MM.1S (cell line): ENCODE measurements at regions not wholly inside any gene's neighbourhood (a gene's known extent, or its start where the extent isn't known, plus 50 kb on each side); places are given as distances from the start of the nearest gene placed in this dataset.

Experiments
- DNase-seq: peaks from one replicate; pipeline ENCODE4 v3.0.0-alpha.2; 2015
- H2AFZ ChIP-seq: fragments of 300-600 bp; sonication (generic); 2 replicates; pipeline ENCODE4 v1.6.0; 2016; ENCODE audit warnings: antibody characterized with exemption, low read length
- H3F3A ChIP-seq: fragments of 300-600 bp; sonication (generic); 2 replicates; pipeline ENCODE4 v1.6.1; 2016; ENCODE audit warnings: mild to moderate bottlenecking, antibody characterized with exemption, low read length, moderate library complexity, mixed read lengths; ENCODE audit not compliant: insufficient read depth
- H3K27ac ChIP-seq: fragments of 300-600 bp; sonication (generic); 2 replicates; pipeline ENCODE4 v1.5.1; 2016; ENCODE audit warnings: mild to moderate bottlenecking, low read length
- H3K27me3 ChIP-seq: fragments of 300-600 bp; sonication (generic); replicated peaks from 2 replicates; pipeline ENCODE4 v1.6.0; 2016; ENCODE audit warnings: low read length; ENCODE audit not compliant: insufficient read depth
- H3K36me3 ChIP-seq: fragments of 300-600 bp; sonication (generic); replicated peaks from 2 replicates; pipeline ENCODE4 v1.6.1; 2016; ENCODE audit warnings: mild to moderate bottlenecking, low read length, mixed read lengths; ENCODE audit not compliant: insufficient read depth
- H3K4me1 ChIP-seq: fragments of 300-600 bp; sonication (generic); 2 replicates; pipeline ENCODE4 v1.6.1; 2016; ENCODE audit warnings: low read length, mixed read lengths
- H3K4me2 ChIP-seq: fragments of 300-600 bp; sonication (generic); 2 replicates; pipeline ENCODE4 v1.6.0; 2016; ENCODE audit warnings: low read depth, low read length
- H3K4me3 ChIP-seq: fragments of 300-600 bp; sonication (generic); 2 replicates; pipeline ENCODE4 v1.5.1; 2016; ENCODE audit warnings: low read length, mixed read lengths
- H3K79me2 ChIP-seq: fragments of 300-600 bp; sonication (generic); 2 replicates; pipeline ENCODE4 v1.6.1; 2016; ENCODE audit warnings: mixed run types, low read length, mixed read lengths
- H3K9ac ChIP-seq: fragments of 300-600 bp; sonication (generic); 2 replicates; pipeline ENCODE4 v1.6.1; 2016; ENCODE audit warnings: low read length, mixed read lengths
- H3K9me2 ChIP-seq: fragments of 300-600 bp; sonication (generic); replicated peaks from 2 replicates; pipeline ENCODE4 v1.6.1; 2016; ENCODE audit warnings: mild to moderate bottlenecking, low read length, mixed read lengths; ENCODE audit not compliant: insufficient read depth
- H3K9me3 ChIP-seq: fragments of 300-600 bp; sonication (generic); replicated peaks from 2 replicates; pipeline ENCODE4 v1.6.1; 2016; ENCODE audit warnings: mild to moderate bottlenecking, low read length, mixed read lengths; ENCODE audit not compliant: insufficient read depth
- H4K20me1 ChIP-seq: fragments of 300-600 bp; sonication (generic); 2 replicates; pipeline ENCODE4 v1.6.1; 2016; ENCODE audit warnings: mild to moderate bottlenecking, low read length, moderate library complexity, mixed read lengths; ENCODE audit not compliant: insufficient read depth
- EZH2 ChIP-seq: fragments of 300-600 bp; sonication (generic); optimal IDR thresholded peaks from 2 replicates; pipeline ENCODE3; 2017; ENCODE audit warnings: low read depth, mild to moderate bottlenecking, antibody characterized with exemption, low read length, mixed read lengths
- EZH2phosphoT487 ChIP-seq: fragments of 300-600 bp; sonication (generic); IDR thresholded peaks from 2 replicates; pipeline ENCODE4 v1.6.1; 2018; ENCODE audit warnings: antibody characterized with exemption, low read length
- TF ChIP-seq, protein P1 (sequence below): fragments of 300-600 bp; sonication (generic); IDR thresholded peaks from 2 replicates; pipeline ENCODE4 v1.5.1; 2016; ENCODE audit warnings: antibody characterized with exemption, low read length, mixed read lengths

DNA sequence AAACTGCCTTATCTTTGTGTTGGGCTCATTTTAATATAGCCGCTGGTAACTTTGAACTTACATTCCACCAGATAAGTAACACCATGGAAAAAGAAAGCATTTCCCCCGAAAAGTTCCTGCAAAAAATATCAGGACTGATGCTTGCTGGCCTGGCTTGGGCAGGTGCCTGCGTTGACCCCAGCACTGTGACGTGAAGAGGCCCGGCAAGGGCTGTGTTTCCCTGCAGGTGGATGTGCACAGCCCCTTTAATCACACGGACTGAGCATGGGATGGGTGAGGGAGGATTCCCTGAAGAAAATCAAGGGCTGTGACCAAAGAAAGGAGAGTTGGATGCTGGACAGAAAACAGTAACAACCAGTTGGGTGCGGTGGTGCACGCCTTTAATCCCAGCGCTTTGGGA lies 138.2 kb downstream of the NSG2 start:
- Histone ChIP-seq H3K4me3 (no peak overlapping the region), H3F3A (no peaks in the 10 kb centered on the region), H3K9ac (no peak overlapping the region), H3K4me2 (no peak overlapping the region), H2AFZ (no peak overlapping the region), H3K9me3 (no peaks in the 10 kb centered on the region), H3K36me3 (no peaks in the 10 kb centered on the region), H3K79me2 (no peaks in the 10 kb centered on the region), H3K27ac (no peak overlapping the region), H3K9me2 (no peaks in the 10 kb centered on the region), H4K20me1 (no peaks in the 10 kb centered on the region), H3K27me3 (no peaks in the 10 kb centered on the region), H3K4me1 (no peaks in the 10 kb centered on the region)
- no peak for DNase-seq
- TF ChIP-seq EZH2phosphoT487 (no peak), EZH2 (no peak)
- TF ChIP-seq, protein P1, sequence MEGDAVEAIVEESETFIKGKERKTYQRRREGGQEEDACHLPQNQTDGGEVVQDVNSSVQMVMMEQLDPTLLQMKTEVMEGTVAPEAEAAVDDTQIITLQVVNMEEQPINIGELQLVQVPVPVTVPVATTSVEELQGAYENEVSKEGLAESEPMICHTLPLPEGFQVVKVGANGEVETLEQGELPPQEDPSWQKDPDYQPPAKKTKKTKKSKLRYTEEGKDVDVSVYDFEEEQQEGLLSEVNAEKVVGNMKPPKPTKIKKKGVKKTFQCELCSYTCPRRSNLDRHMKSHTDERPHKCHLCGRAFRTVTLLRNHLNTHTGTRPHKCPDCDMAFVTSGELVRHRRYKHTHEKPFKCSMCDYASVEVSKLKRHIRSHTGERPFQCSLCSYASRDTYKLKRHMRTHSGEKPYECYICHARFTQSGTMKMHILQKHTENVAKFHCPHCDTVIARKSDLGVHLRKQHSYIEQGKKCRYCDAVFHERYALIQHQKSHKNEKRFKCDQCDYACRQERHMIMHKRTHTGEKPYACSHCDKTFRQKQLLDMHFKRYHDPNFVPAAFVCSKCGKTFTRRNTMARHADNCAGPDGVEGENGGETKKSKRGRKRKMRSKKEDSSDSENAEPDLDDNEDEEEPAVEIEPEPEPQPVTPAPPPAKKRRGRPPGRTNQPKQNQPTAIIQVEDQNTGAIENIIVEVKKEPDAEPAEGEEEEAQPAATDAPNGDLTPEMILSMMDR: no peak

DNA sequence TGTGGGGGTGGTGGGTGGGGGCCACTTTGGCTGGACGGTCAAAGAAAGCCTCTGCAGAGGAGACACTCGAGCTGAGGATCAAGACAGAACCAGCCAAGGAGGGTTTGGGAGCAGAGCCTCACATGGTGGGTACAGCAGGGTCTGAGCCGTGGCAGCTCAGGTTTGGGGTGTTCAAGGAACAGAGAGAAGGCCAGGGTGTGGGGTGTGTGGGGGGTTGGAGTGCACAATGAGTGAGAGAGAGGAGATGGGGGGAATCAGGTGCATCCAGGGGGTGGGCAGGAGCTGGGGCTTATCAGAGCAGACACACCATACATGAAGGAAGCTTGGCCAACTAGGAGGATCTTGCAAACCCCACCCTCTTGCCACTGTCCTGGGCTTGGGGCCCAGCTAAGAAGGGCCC lies 140.0 kb downstream of the NSG2 start:
- TF ChIP-seq EZH2phosphoT487 (no peak), EZH2 (no peak)
- TF ChIP-seq, protein P1: no peak
- no peaks in the 10 kb centered on the region for H3K36me3 ChIP-seq
- no peaks in the 10 kb centered on the region for H4K20me1 ChIP-seq
- no peaks in the 10 kb centered on the region for H3K27me3 ChIP-seq
- H3K9me3 ChIP-seq: no peaks in the 10 kb centered on the region
- no peak overlapping the region for H3K27ac ChIP-seq
- no peaks in the 10 kb centered on the region for H3F3A ChIP-seq
- H2AFZ ChIP-seq: no peak overlapping the region
- H3K4me1 ChIP-seq: no peaks in the 10 kb centered on the region
- no peaks in the 10 kb centered on the region for H3K9me2 ChIP-seq
- no peaks in the 10 kb centered on the region for H3K79me2 ChIP-seq
- H3K4me2 ChIP-seq: no peak overlapping the region
- no peak overlapping the region for H3K4me3 ChIP-seq
- no peak overlapping the region for H3K9ac ChIP-seq
- no peak for DNase-seq

DNA sequence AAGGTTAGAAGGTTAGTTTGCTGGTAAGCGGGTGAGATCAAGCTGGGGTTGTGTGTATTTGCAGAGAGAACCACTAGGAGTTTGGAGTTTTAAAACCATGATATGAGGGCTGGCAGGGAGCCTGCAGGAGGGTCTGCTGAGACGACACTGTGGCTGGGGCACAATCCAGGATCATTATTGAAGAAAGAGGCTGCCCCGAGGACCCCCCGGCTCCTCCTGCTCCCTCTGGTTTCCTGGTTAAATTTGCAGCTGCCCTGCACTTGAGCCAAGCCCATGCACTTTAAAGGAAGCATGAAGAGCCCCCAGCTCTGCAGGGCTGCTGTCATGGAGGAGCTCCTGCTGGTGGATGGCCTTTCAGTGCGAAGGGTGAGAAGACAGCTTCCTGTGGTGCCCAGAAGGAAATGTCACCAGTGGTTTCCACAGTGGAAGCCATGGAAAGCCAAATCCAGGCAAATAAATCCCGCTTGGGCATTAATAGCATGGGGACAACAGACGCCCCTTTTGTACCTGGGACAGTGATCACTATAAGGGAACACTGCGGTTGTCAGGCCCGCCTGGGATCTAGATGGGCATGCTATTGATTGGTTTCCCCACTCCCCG lies 140.7 kb downstream of the NSG2 start:
- no peak overlapping the region for H3K27ac ChIP-seq
- no peaks in the 10 kb centered on the region for H3K27me3 ChIP-seq
- H3K9me2 ChIP-seq: no peaks in the 10 kb centered on the region
- TF ChIP-seq EZH2 (no peak), EZH2phosphoT487 (no peak)
- TF ChIP-seq, protein P1: no peak
- H3K9me3 ChIP-seq: no peaks in the 10 kb centered on the region
- no peak overlapping the region for H3K4me3 ChIP-seq
- no peak for DNase-seq
- H3F3A ChIP-seq: no peaks in the 10 kb centered on the region
- no peaks in the 10 kb centered on the region for H4K20me1 ChIP-seq
- no peaks in the 10 kb centered on the region for H3K36me3 ChIP-seq
- H3K9ac ChIP-seq: no peak overlapping the region
- H3K4me2 ChIP-seq: no peak overlapping the region
- H3K79me2 ChIP-seq: no peaks in the 10 kb centered on the region
- H2AFZ ChIP-seq: no peak overlapping the region
- no peaks in the 10 kb centered on the region for H3K4me1 ChIP-seq
